NCI-H2029 treated with DMSO at 0.1 percent for 48 hours (cell line): ENCODE measurements at regions not wholly inside any gene's neighbourhood (a gene's known extent, or its start where the extent isn't known, plus 50 kb on each side); places are given as distances from the start of the nearest gene placed in this dataset.
"Not testable (repeated sequence)": the region's sequence is repeated elsewhere in the genome, so short reads cannot be mapped to it uniquely, and the experiment has no call there.

Experiments
- DNase-seq: peaks from one replicate; lab custom pipeline; 2025; lab: John Stamatoyannopoulos, UW

DNA sequence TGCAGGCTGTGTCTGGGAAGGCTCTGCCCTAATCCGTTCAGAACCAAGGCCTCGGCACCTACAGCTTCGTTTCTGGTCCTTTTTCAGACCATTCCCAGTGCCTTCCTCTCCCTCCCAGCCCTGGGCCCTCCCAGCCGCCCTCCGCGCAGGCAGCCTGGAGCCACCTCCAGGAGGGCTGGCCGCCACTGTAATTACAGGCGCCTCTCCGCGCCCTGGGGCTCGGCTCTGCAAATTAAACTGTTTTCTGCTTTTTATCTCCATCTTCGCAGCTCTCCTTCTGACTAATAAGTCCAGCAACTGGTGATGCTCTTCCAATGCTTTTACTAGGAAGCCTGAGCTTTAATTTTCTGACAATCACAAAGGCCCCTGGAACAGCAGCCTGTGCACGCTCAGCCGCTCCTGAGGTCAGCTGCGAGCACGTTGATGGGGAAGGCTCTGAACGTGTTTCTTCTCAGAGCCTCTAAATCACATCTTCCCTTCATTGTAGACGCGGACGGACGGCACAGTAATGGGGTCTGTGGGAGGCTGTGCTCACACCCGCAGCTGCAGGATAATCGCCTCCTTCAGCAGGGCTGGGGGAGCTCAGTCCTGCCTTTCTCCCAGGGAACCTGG lies 194.6 kb downstream of the DLL1 start:
- no peak for DNase-seq

GRCh38 chr6:170095273-170095981 lies 195.5 kb downstream of the DLL1 start:
- DNase-seq, result no peak

DNA sequence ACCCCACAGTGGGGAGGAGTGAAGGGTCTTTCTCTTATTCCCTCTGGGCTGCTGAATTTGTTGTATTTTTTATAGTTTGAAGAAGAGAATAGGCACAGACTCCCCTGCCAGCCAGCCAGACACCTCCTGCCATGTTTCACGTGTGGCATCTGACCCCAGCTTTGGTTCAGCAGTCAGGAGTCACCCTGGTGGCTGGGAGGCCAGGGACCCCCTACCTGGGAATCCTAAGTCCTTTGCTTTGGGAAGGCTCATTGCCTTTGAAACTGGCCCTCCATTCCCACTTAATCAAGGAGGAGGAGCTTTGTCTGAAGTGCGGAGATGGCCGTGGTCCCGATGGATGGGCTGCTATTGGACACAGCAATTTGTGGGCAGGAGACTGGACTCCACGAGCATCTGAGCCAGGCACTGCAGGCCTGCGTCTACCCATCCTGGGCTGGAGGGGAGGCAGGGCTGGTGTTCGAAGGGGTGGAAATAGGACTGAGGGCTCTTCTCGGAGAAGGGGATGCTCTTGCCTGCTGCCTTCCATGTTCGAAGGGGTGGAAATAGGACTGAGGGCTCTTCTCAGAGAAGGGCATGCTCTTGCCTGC lies 196.1 kb downstream of the DLL1 start:
- DNase-seq, result no peak

- DNase-seq, result no peak
Measured at GRCh38 chr6:170093658-170094596, 197.0 kb downstream of the DLL1 start.

DNA sequence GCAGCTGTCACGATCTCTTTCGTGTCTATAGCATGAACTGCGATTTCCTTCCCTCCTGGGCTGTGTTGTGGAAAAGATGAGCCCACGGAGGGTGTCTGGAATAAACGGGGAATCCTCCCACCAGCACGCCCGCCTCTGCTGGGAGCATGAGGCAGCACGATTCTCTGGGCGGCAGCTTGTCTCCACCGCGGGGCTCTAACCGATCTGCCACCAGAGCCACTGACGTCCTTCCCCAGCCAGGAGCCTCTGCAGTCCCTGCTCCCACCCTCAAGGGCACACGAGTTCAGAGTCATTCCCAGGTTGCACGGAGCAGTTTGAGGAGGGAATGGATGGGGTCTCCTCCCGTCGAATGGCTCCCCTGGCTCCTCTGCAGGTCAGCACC lies 197.6 kb downstream of the DLL1 start:
- DNase-seq, result no peak

GRCh38 chr6:170092826-170093225 lies 198.1 kb downstream of the DLL1 start:
- DNase-seq, result no peak

GRCh38 chr6:170091639-170092579 lies 199.0 kb downstream of the DLL1 start:
- no peak for DNase-seq

- DNase-seq, result no peak
Measured at GRCh38 chr6:170091000-170091638, 199.8 kb downstream of the DLL1 start.

GRCh38 chr6:170090561-170090960 lies 200.3 kb downstream of the DLL1 start:
- DNase-seq, result no peak

DNA sequence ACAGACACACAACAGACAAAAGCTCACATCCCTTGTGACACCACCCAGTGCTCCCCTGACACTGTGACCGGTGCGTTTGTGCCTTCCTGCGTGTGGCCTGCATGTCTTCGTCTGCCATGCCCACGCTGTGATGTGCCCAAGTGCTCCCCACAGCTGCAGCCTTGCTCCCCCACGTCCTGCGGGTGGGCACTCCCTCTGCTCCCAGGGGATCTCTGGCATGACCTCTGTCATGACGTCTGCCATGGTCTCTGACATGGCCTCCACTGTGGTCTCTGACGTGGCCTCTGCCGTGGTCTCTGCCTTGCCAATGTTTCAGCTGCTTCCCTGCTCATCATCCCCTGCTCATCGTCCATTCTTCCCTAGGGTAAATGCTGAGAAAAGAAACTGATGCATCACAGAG lies 200.9 kb downstream of the DLL1 start:
- DNase-seq, result no peak

GRCh38 chr6:170088582-170088955 lies 202.3 kb downstream of the DLL1 start:
- no peak for DNase-seq

DNA sequence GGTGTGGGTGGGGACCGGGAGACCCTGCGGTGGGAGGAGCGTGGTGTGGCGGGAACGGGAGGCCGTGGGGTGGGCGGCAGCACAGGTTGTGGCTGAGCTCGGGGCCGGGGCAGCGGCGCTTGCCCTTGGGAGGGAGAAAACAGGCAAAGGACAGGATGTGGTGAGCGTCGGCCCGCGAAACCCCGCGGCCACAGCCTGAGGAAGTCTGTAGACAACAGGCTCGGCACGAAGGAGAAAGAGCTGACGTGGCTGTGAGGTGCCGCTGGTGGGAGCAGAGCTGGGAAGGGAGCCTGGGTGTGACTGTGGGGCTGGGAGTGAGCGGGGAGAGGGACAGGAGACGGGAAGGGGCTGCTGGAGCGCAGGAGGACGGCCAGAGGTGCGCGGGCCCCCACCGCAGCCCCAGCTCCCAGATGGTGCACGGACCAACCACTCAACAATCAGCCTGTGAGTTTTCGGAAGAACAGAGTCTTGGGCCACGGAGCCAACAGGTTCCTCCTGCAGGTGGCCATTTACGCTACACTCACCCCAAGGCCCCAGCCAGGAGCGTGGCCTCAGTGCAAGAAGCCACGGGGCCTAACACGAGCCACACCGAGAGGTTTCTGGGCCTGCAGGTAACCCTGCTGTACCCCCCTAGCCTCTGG lies 202.8 kb downstream of the DLL1 start:
- no peak for DNase-seq

GRCh38 chr6:170087421-170087780 lies 203.5 kb downstream of the DLL1 start:
- not testable (repeated sequence) for DNase-seq

GRCh38 chr6:170086639-170087420 lies 204.0 kb downstream of the DLL1 start:
- DNase-seq, result no peak

GRCh38 chr6:170085475-170086401 lies 205.1 kb downstream of the DLL1 start:
- DNase-seq, result no peak

- no peak for DNase-seq
Measured at GRCh38 chr6:170084166-170084730, 206.6 kb downstream of the DLL1 start.

DNA sequence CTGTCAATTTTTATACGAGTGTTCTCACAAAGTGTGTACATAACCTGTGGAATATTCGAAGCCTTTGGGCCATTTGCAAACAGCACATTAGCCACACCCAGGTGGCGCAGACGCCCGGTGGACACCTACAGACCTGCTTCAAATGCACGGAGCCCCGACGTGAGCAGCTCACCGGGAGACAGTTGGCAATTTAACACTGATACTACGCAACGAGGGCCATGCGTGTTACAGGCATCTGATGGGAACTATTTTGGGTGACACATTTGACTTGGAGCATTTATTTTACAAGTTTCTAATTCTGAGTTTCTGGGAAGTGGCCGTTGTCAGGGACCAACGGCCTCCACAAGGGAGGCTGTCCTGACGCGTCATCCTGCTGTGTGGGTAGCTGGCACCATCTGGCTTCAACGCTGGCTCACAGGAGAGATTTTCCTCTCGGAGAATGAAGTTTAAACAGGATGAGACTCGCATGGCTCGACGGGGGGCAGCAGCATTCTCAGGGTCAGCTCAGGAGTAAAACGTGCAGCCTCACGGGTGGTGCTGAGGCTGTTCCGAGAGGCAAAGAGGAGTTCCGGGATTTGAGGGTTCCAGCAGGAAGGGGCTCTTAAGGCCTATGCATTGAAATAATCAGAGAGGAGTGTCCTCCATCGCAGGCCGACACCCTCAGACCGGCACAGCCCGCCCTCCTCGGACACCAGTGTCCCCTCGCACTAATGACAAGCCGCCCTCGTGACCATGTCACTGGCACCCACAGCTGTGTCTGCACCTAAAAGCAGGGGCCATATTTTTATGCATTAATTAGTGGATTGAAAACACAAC lies 207.4 kb downstream of the DLL1 start:
- DNase-seq, result no peak
